ENCODE measurements at regions not wholly inside any gene's neighbourhood (a gene's known extent, or its start where the extent isn't known, plus 50 kb on each side); places are given as distances from the start of the nearest gene placed in this dataset.

GRCh38 chr10:107583974-107584373, 419.5 kb upstream of the SORCS1 start:
- Histone ChIP-seq H4K20me1 (ENCODE audit: insufficient read depth) (no peaks in the 10 kb centered on the region), H3K9ac (ENCODE audit: low read length) (no peak overlapping the region), H3K9me2 (ENCODE audit: insufficient read depth, low read length) (no peaks in the 10 kb centered on the region), H3K79me2 (replicated peaks; ENCODE audit: insufficient read depth, low read length) (no peaks in the 10 kb centered on the region), H3K27me3 (ENCODE audit: insufficient read depth, low read depth, low read length) (no peaks in the 10 kb centered on the region), H3K4me3 (ENCODE audit: low read length) (no peak overlapping the region), H3F3A (ENCODE audit: insufficient read depth, low read length, poor library complexity, severe bottlenecking) (no peaks in the 10 kb centered on the region), H3K4me2 (ENCODE audit: low read length) (no peak overlapping the region), H3K27ac (ENCODE audit: low read length) (no peak overlapping the region), H3K36me3 (ENCODE audit: insufficient read depth, low read length) (no peaks in the 10 kb centered on the region), H3K9me3 (ENCODE audit: low read length) (peaks cover 4% of the 10 kb centered on the region), H2AFZ (ENCODE audit: low read depth, low read length) (no peak overlapping the region)
- TF ChIP-seq RAD21 (conservative IDR thresholded peaks at IDR 0.05): no peak
- TF ChIP-seq REST (IDR thresholded peaks at IDR 0.05; ENCODE audit: borderline replicate concordance): no peak

- Histone ChIP-seq H3K9me2 (ENCODE audit: insufficient read depth, low read length) (no peaks in the 10 kb centered on the region), H2AFZ (ENCODE audit: low read depth, low read length) (no peak overlapping the region), H3K36me3 (ENCODE audit: insufficient read depth, low read length) (no peaks in the 10 kb centered on the region), H4K20me1 (ENCODE audit: insufficient read depth) (no peaks in the 10 kb centered on the region), H3K4me3 (ENCODE audit: low read length) (no peak overlapping the region), H3K79me2 (replicated peaks; ENCODE audit: insufficient read depth, low read length) (no peaks in the 10 kb centered on the region), H3K27me3 (ENCODE audit: insufficient read depth, low read depth, low read length) (no peaks in the 10 kb centered on the region), H3K4me2 (ENCODE audit: low read length) (no peak overlapping the region), H3K9me3 (ENCODE audit: low read length) (no peaks in the 10 kb centered on the region), H3F3A (ENCODE audit: insufficient read depth, low read length, poor library complexity, severe bottlenecking) (no peaks in the 10 kb centered on the region), H3K27ac (ENCODE audit: low read length) (no peak overlapping the region), H3K9ac (ENCODE audit: low read length) (no peak overlapping the region)
- no peak for TF ChIP-seq CTCF (IDR thresholded peaks at IDR 0.05; ENCODE audit: poor library complexity, severe bottlenecking)
- TF ChIP-seq TAF1 (IDR thresholded peaks at IDR 0.05; ENCODE audit: low read depth): no peak
- no peak for TF ChIP-seq RAD21 (conservative IDR thresholded peaks at IDR 0.05)
- no peak for TF ChIP-seq EZH2 (IDR thresholded peaks at IDR 0.05; ENCODE audit: borderline replicate concordance, insufficient read depth, low read length, poor library complexity, severe bottlenecking)
- TF ChIP-seq EP300 (conservative IDR thresholded peaks at IDR 0.05; ENCODE audit: poor library complexity, severe bottlenecking): no peak
These were observed 415.5 kb upstream of the SORCS1 start for GRCh38 chr10:107579970-107580369.

GRCh38 chr10:107577221-107577620, 412.7 kb upstream of the SORCS1 start:
- TF ChIP-seq CTCF (IDR thresholded peaks at IDR 0.05; ENCODE audit: poor library complexity, severe bottlenecking): no peak
- no peak for TF ChIP-seq RAD21 (conservative IDR thresholded peaks at IDR 0.05)
- no peaks in the 10 kb centered on the region for H4K20me1 ChIP-seq (ENCODE audit: insufficient read depth)
- no peaks in the 10 kb centered on the region for H3K9me2 ChIP-seq (ENCODE audit: insufficient read depth, low read length)
- no peaks in the 10 kb centered on the region for H3K9me3 ChIP-seq (ENCODE audit: low read length)
- no peaks in the 10 kb centered on the region for H3K36me3 ChIP-seq (ENCODE audit: insufficient read depth, low read length)
- H3K79me2 ChIP-seq (replicated peaks; ENCODE audit: insufficient read depth, low read length): no peaks in the 10 kb centered on the region
- no peaks in the 10 kb centered on the region for H3F3A ChIP-seq (ENCODE audit: insufficient read depth, low read length, poor library complexity, severe bottlenecking)
- H3K27me3 ChIP-seq (ENCODE audit: insufficient read depth, low read depth, low read length): no peaks in the 10 kb centered on the region
- no peak overlapping the region for H3K9ac ChIP-seq (ENCODE audit: low read length)
- H3K4me2 ChIP-seq (ENCODE audit: low read length): no peak overlapping the region
- H2AFZ ChIP-seq (ENCODE audit: low read depth, low read length): no peak overlapping the region
- no peak overlapping the region for H3K4me3 ChIP-seq (ENCODE audit: low read length)
- peak overlapping the region; percentile 11 for H3K27ac ChIP-seq (ENCODE audit: low read length)
